DMS 273 (cell line): ENCODE measurements at regions not wholly inside any gene's neighbourhood (a gene's known extent, or its start where the extent isn't known, plus 50 kb on each side); places are given as distances from the start of the nearest gene placed in this dataset.

Experiments used
- DNase-seq: peaks from one replicate; lab custom pipeline; 2025; ENCODE audit not compliant: unreplicated experiment; lab: John Stamatoyannopoulos, UW

GRCh38 chrX:134172588-134173259 lies 64.3 kb upstream of the CCDC160 start:
- DNase-seq, result peak; percentile 64

DNA sequence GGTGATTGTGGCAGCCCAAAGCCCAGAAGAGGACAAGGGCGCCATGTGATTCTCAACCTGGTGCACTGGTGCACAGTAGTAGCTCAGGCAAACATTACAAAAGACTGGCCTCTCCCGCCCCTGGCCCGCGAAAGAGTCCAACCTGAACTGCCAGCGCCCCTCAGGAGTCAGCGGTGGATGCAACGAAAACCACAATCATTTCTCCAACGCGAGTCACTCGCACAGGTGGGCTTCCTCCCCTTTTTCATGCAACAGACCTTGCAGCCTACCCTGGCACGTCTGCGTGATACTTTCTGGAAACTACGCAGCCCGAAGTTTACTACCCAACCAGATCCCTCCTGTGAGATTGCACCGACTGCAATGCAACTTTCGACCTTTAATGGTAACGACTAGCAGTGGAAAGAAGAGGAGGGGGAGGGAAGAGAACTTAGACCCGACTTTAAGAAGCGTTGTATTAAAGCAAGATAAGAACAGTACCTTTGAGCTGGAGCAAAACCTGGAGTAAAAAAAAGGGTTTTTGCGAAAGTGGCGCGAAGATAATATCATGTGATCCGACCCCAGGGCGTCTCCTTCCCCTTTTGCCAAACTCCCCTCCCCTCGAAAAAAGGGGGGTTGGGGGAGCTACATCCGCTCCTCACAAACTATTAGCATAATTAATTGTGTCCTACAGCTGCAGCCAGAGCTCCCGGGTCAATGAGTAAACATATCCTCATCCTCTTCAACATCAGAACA lies 63.3 kb upstream of the CCDC160 start:
- peak; percentile 25 for DNase-seq

GRCh38 chrX:134174273-134174660 lies 62.7 kb upstream of the CCDC160 start:
- DNase-seq, result no peak

- DNase-seq, result no peak
Observed at GRCh38 chrX:134174859-134175258, 62.1 kb upstream of the CCDC160 start.

GRCh38 chrX:134177527-134177926 lies 59.5 kb upstream of the CCDC160 start:
- DNase-seq, result no peak

DNA sequence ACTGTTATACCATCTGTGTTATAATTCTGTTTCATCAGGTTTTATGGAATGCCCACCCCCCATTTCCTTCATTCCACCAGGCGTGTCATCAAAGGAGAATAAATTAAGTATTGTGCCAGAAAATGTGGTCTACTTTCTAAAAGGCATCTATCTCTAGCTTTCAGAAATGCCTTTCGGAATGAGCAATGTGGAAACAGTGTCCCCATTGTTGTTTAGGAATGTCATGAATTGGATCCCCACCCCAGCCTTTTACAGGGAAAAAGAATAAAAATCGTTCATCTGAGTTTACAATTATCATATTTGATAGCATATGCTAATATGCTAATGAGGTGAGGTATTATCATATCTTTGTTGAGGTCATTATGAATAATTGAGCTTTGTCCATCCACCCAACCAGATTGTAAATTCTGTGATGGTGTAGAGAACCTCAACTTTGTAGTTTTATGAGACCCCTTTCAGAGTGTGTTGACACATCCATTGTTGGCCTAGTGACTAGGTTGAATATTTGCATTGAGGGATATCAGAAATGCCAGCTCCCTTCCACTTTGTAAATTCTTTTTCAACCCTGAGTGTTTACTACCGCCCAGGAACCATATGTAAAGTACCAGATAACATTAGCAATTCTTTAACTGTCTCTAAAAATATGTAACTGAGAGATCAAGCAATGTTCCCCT lies 56.2 kb upstream of the CCDC160 start:
- no peak for DNase-seq

GRCh38 chrX:134181275-134181660 lies 55.7 kb upstream of the CCDC160 start:
- DNase-seq, result no peak

- no peak for DNase-seq
Observed at GRCh38 chrX:134183665-134184064, 53.3 kb upstream of the CCDC160 start.

- DNase-seq, result no peak
Observed at GRCh38 chrX:134184936-134185335, 52.0 kb upstream of the CCDC160 start.

DNA sequence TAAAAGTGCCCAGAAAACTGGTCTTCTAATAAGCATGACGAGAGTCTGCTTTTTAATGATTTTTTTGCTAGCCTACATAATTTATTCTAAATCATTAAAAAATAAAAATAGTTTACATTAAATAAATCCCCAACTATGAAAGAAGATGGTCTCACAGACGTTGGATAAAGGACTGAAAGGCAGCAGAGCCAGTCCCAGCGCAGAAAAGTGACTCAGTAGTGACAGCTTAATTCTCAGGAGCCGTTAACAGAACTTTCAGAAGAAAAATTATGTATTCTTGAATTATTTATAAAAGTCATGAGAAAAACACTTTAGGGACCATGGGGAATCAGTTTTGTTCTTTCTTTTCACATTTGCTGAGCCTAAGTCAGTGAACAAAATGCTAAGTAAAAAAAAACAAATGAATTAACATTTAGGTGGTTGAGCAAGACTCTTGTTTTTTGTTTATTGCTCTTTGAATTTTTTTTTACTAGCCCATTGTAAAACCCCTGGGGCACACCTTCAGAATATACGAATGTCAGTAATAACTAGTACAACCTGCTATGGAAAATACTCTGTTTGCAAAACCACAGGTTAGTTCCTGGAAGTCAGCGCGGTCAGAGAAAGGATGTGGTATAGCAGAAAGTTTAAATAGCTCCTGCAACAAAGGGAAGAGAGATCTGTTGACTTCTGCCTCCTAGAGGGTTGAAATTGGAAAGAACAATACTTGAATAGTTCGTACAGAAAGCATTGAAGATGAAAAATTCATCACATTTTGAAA lies 50.4 kb upstream of the CCDC160 start:
- DNase-seq, result no peak
